Thoracic aorta (tissue), 2 donors: ENCODE measurements at regions not wholly inside any gene's neighbourhood (a gene's known extent, or its start where the extent isn't known, plus 50 kb on each side); places are given as distances from the start of the nearest gene placed in this dataset.

ENCODE experiments used
- ATAC-seq: fragments of 150-250 bp; one replicate; pipeline ENCODE4 v1.8.0; 2017; ENCODE audit warnings: low read depth; ENCODE audit not compliant: insufficient number of reproducible peaks, low FRiP score
- DNase-seq: peaks from one replicate; pipeline ENCODE4 v3.0.0-alpha.2; 2020; ENCODE audit warnings: low spot score
- H3K27ac ChIP-seq, 2 donors: fragments of 200-600 bp; sonication (generic); 1 replicate in 1 of 2; 2 replicates in 1 of 2; pipeline ENCODE4 v1.5.1; 2016; ENCODE audit warnings: mild to moderate bottlenecking in 2 of 2, moderate library complexity in 2 of 2
- H3K27me3 ChIP-seq: fragments of 200-600 bp; sonication (generic); replicated peaks from 2 replicates; pipeline ENCODE4 v1.6.0; 2016; ENCODE audit warnings: mild to moderate bottlenecking; ENCODE audit not compliant: insufficient read depth
- H3K36me3 ChIP-seq: fragments of 200-600 bp; sonication (generic); one replicate; pipeline ENCODE4 v1.5.1; 2016
- H3K4me1 ChIP-seq, 2 donors: fragments of 200-600 bp; sonication (generic); 1 replicate in 1 of 2; 2 replicates in 1 of 2; pipeline versions ENCODE4 v1.5.1 to v1.6.0; 2016; ENCODE audit warnings: low read depth in 2 of 2, mild to moderate bottlenecking in 1 of 2; ENCODE audit not compliant: control insufficient read depth in 1 of 2
- H3K4me3 ChIP-seq: fragments of 200-600 bp; sonication (generic); 2 replicates; pipeline ENCODE4 v1.5.1; 2016; ENCODE audit warnings: mild to moderate bottlenecking
- H3K9me3 ChIP-seq: fragments of 200-600 bp; sonication (generic); 2 replicates; pipeline ENCODE4 v1.5.1; 2016
- TF ChIP-seq, protein P1 (sequence below): fragments of 200-600 bp; sonication (generic); IDR thresholded peaks from one replicate; pipeline ENCODE4 v1.5.1; 2019; ENCODE audit warnings: antibody characterized with exemption

DNA sequence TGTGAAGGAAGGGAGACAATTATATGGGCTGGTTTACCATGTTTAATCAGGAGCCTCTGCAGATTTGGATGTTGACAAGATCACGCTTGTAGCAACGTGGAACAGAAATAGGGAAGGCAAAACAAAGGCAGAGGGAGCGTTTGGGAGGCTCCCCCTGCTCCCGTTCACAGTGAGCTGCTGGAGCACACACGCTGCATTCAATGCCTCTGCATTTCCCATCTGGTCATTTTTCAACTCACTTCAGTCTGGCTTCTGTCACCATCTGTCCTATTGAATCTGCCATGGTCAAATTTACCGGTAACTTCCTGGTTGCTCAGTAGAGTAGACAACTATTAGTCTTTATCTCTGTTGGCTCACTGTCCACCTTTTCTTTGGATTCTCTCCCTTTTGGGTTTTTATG, 91.0 kb downstream of the NHLRC3 start:
- Histone ChIP-seq H3K9me3 (no peaks in the 10 kb centered on the region), H3K4me1 (no peaks in the 10 kb centered on the region), H3K27me3 (no peaks in the 10 kb centered on the region), H3K27ac (no peak overlapping the region), H3K36me3 (no peaks in the 10 kb centered on the region), H3K4me3 (no peak overlapping the region)
- TF ChIP-seq, protein P1, sequence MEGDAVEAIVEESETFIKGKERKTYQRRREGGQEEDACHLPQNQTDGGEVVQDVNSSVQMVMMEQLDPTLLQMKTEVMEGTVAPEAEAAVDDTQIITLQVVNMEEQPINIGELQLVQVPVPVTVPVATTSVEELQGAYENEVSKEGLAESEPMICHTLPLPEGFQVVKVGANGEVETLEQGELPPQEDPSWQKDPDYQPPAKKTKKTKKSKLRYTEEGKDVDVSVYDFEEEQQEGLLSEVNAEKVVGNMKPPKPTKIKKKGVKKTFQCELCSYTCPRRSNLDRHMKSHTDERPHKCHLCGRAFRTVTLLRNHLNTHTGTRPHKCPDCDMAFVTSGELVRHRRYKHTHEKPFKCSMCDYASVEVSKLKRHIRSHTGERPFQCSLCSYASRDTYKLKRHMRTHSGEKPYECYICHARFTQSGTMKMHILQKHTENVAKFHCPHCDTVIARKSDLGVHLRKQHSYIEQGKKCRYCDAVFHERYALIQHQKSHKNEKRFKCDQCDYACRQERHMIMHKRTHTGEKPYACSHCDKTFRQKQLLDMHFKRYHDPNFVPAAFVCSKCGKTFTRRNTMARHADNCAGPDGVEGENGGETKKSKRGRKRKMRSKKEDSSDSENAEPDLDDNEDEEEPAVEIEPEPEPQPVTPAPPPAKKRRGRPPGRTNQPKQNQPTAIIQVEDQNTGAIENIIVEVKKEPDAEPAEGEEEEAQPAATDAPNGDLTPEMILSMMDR: no peak
- ATAC-seq (no peak), DNase-seq (no peak)

GRCh38 chr13:39130301-39130700, 92.0 kb downstream of the NHLRC3 start:
- ATAC-seq: no peak
- Histone ChIP-seq H3K27me3 (no peaks in the 10 kb centered on the region), H3K4me3 (no peak overlapping the region), H3K4me1 (no peaks in the 10 kb centered on the region), H3K27ac (no peak overlapping the region), H3K36me3 (no peaks in the 10 kb centered on the region), H3K9me3 (no peaks in the 10 kb centered on the region)
- DNase-seq: no peak
- TF ChIP-seq, protein P1: no peak

GRCh38 chr13:39132286-39133230, 94.3 kb downstream of the NHLRC3 start:
- H3K36me3 ChIP-seq: no peaks in the 10 kb centered on the region
- no peak overlapping the region for H3K27ac ChIP-seq
- no peaks in the 10 kb centered on the region for H3K27me3 ChIP-seq
- no peak for ATAC-seq
- H3K9me3 ChIP-seq: no peaks in the 10 kb centered on the region
- no peaks in the 10 kb centered on the region for H3K4me1 ChIP-seq
- H3K4me3 ChIP-seq: no peak overlapping the region
- TF ChIP-seq, protein P1: no peak
- DNase-seq: no peak

DNA sequence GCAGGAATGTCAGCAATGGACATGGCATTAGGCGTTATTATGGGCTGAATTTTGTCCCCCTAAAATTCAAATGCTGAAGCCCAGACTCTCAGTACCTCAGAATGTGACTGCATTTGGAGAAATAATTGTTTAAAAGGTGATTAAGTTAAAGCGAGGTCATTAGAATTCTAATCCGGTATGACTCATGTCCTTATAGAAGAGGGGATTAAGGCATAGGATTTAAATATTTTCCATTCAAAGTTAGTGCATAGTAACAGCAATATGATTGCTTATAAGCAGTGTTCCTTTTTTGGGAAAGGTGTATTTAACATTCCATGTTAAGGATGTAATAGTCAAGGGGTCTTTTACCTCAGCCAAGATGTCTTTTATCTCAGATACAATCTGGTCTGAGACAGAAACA, 95.5 kb downstream of the NHLRC3 start:
- Histone ChIP-seq H3K36me3 (no peaks in the 10 kb centered on the region), H3K27ac (no peak overlapping the region), H3K9me3 (no peaks in the 10 kb centered on the region), H3K4me1 (no peaks in the 10 kb centered on the region), H3K4me3 (no peak overlapping the region), H3K27me3 (no peaks in the 10 kb centered on the region)
- TF ChIP-seq, protein P1: no peak
- DNase-seq (no peak), ATAC-seq (no peak)

GRCh38 chr13:39134574-39134973, 96.3 kb downstream of the NHLRC3 start:
- Histone ChIP-seq H3K27me3 (no peaks in the 10 kb centered on the region), H3K36me3 (no peaks in the 10 kb centered on the region), H3K27ac (no peak overlapping the region), H3K4me3 (no peak overlapping the region), H3K9me3 (no peaks in the 10 kb centered on the region), H3K4me1 (no peaks in the 10 kb centered on the region)
- TF ChIP-seq, protein P1: no peak
- ATAC-seq (no peak), DNase-seq (no peak)
